ENCODE measurements at regions not wholly inside any gene's neighbourhood (a gene's known extent, or its start where the extent isn't known, plus 50 kb on each side); places are given as distances from the start of the nearest gene placed in this dataset.

GRCh38 chr3:81980596-81981494 is 219.4 kb upstream of the GBE1 start:
- H3K4me3 ChIP-seq (ENCODE audit: low read depth, low read length), result no peak overlapping the region
- POLR2A ChIA-PET, result no interaction called here
- CTCF ChIA-PET, result no interaction called here
- no peak for DNase-seq (ENCODE audit: low read depth, low spot score)
- no peak for TF ChIP-seq CTCF (IDR thresholded peaks at IDR 0.05; ENCODE audit: insufficient read depth, low read length, missing control alignments)

DNA sequence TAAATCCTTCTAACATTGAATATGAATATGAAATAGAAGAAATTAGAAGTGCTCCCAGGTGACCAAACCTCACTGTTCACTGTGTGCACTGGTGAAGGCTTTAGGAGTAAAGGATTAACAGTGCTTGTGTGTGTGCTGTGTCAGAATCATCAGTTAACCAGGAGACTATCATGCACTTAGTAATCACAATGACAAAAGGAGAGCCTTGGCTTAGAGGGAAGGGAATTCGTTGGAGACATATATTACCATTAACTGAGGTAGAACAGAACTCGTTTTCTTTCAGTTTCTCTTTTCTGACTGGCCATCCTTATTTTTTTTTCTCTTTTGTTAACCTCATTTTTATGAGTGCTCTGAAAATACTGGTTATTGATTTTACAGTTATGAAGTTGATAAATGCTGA is 213.3 kb upstream of the GBE1 start:
- H3K4me3 ChIP-seq (ENCODE audit: low read depth, low read length), result no peak overlapping the region
- ChIA-PET POLR2A (no interaction called here), CTCF (no interaction called here)
- DNase-seq (ENCODE audit: low read depth, low spot score), result no peak
- no peak for TF ChIP-seq CTCF (IDR thresholded peaks at IDR 0.05; ENCODE audit: insufficient read depth, low read length, missing control alignments)

DNA sequence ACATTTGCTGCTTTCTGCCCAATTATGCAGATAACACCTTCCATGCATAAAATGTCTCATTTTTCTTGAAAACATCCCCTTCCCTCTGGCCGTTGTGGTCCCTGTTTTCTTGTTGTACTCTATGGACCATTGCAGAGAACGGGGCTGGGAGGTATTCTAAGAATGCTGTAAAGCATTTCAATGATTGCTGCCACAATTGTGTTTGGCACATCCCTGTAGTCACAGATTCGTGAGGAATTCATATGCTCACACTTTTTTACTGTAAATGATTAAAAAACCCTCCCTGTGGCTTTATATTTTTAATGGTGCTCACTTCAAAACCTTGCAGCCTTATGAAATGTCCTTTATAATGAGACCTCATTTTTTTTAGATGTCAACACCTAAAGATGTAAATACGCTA is 207.2 kb upstream of the GBE1 start:
- ChIA-PET POLR2A (no interaction called here), CTCF (no interaction called here)
- H3K4me3 ChIP-seq (ENCODE audit: low read depth, low read length), result no peak overlapping the region
- TF ChIP-seq CTCF (IDR thresholded peaks at IDR 0.05; ENCODE audit: insufficient read depth, low read length, missing control alignments), result no peak
- no peak for DNase-seq (ENCODE audit: low read depth, low spot score)

- no peak for TF ChIP-seq CTCF (IDR thresholded peaks at IDR 0.05; ENCODE audit: insufficient read depth, low read length, missing control alignments)
- ChIA-PET CTCF (no interaction called here), POLR2A (no interaction called here)
- no peak overlapping the region for H3K4me3 ChIP-seq (ENCODE audit: low read depth, low read length)
- no peak for DNase-seq (ENCODE audit: low read depth, low spot score)
These were observed 205.9 kb upstream of the GBE1 start for GRCh38 chr3:81967393-81967792.

GRCh38 chr3:81965696-81966095 is 204.3 kb upstream of the GBE1 start:
- ChIA-PET POLR2A (no interaction called here), CTCF (no interaction called here)
- TF ChIP-seq CTCF (IDR thresholded peaks at IDR 0.05; ENCODE audit: insufficient read depth, low read length, missing control alignments), result no peak
- no peak overlapping the region for H3K4me3 ChIP-seq (ENCODE audit: low read depth, low read length)
- DNase-seq (ENCODE audit: low read depth, low spot score), result no peak

DNA sequence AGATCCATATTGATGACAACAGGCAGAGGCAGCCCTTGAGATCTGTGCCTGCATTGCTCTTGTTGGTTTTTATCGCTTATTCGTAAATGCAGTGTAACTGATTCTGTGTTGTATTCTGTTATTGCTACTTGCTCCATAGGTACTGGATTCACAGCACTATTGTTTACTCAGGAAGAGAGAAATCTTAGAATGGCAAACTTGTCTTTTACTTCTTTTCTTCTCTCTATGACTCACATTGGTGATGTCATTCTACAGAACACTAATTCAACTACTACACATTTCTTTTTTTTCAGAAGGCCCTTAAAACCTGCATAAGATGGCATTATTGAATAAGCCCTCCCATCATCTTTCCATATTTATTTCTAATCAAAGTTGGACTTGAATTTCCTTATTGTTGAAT is 201.0 kb upstream of the GBE1 start:
- no peak for TF ChIP-seq CTCF (IDR thresholded peaks at IDR 0.05; ENCODE audit: insufficient read depth, low read length, missing control alignments)

More for the DNA sequence above, 201.0 kb upstream of the GBE1 start:
- no peak overlapping the region for H3K4me3 ChIP-seq (ENCODE audit: low read depth, low read length)
- CTCF ChIA-PET, result no interaction called here
- POLR2A ChIA-PET, result no interaction called here
- DNase-seq (ENCODE audit: low read depth, low spot score), result no peak
